GM18868 (cell line): ENCODE measurements at regions not wholly inside any gene's neighbourhood (a gene's known extent, or its start where the extent isn't known, plus 50 kb on each side); places are given as distances from the start of the nearest gene placed in this dataset.

Experiments
- ATAC-seq: cut with Tn5 transposase; IDR thresholded peaks from one replicate; pipeline ENCODE4 v1.9.1; 2021; ENCODE audit warnings: mild to moderate bottlenecking, moderate library complexity; ENCODE audit not compliant: unreplicated experiment

GRCh38 chr1:204736836-204737235 lies 51.3 kb upstream of the LRRN2 start:
- no peak for ATAC-seq

GRCh38 chr1:204738506-204738905 lies 53.0 kb upstream of the LRRN2 start:
- no peak for ATAC-seq

- no peak for ATAC-seq
Measured at GRCh38 chr1:204740354-204740753, 54.8 kb upstream of the LRRN2 start.

GRCh38 chr1:204741440-204741839 lies 55.9 kb upstream of the LRRN2 start:
- no peak for ATAC-seq

- no peak for ATAC-seq
Measured at GRCh38 chr1:204742676-204743251, 57.2 kb upstream of the LRRN2 start.

- ATAC-seq: no peak
Measured at GRCh38 chr1:204744107-204744779, 58.7 kb upstream of the LRRN2 start.

GRCh38 chr1:204746838-204747442 lies 61.4 kb upstream of the LRRN2 start:
- ATAC-seq: no peak

GRCh38 chr1:204751480-204751879 lies 65.9 kb upstream of the LRRN2 start:
- ATAC-seq: no peak

- no peak for ATAC-seq
Measured at GRCh38 chr1:204751883-204752687, 66.5 kb upstream of the LRRN2 start.

- ATAC-seq: no peak
Measured at GRCh38 chr1:204752688-204753040, 67.1 kb upstream of the LRRN2 start.

GRCh38 chr1:204754821-204755220 lies 69.3 kb upstream of the LRRN2 start:
- ATAC-seq: no peak

GRCh38 chr1:204756349-204756748 lies 70.8 kb upstream of the LRRN2 start:
- no peak for ATAC-seq

- ATAC-seq: no peak
Measured at GRCh38 chr1:204756811-204757210, 71.3 kb upstream of the LRRN2 start.

- ATAC-seq: no peak
Measured at GRCh38 chr1:204758601-204759000, 73.1 kb upstream of the LRRN2 start.

- no peak for ATAC-seq
Measured at GRCh38 chr1:204760350-204760749, 74.8 kb upstream of the LRRN2 start.

- ATAC-seq: no peak
Measured at GRCh38 chr1:204760757-204761156, 75.2 kb upstream of the LRRN2 start.

- peak; percentile 72 for ATAC-seq
Measured at GRCh38 chr1:204763773-204764427, 78.4 kb upstream of the LRRN2 start.

GRCh38 chr1:204769997-204770396 lies 84.5 kb upstream of the LRRN2 start:
- ATAC-seq: no peak

GRCh38 chr1:204771358-204771757 lies 85.8 kb upstream of the LRRN2 start:
- no peak for ATAC-seq

- no peak for ATAC-seq
Measured at GRCh38 chr1:204773246-204773645, 87.7 kb upstream of the LRRN2 start.

GRCh38 chr1:204775546-204775945 lies 90.0 kb upstream of the LRRN2 start:
- no peak for ATAC-seq
